ENCODE measurements at regions not wholly inside any gene's neighbourhood (a gene's known extent, or its start where the extent isn't known, plus 50 kb on each side); places are given as distances from the start of the nearest gene placed in this dataset.

GRCh38 chr5:58201922-58202648 is 257.8 kb downstream of the PLK2 start:
- 72% methylated on average over 6 of the region's 6 CpGs for WGBS
- Histone ChIP-seq H3K36me3 (ENCODE audit: control insufficient read depth in 4 of 4, insufficient read depth in 3 of 4, low read depth in 1 of 4, low read length in 3 of 4) (no peaks in the 10 kb centered on the region), H3K9ac (ENCODE audit: low read depth in 1 of 2, low read length in 2 of 2) (no peak overlapping the region), H3K9me3 (ENCODE audit: control insufficient read depth in 4 of 4, low read length in 3 of 4) (no peaks in the 10 kb centered on the region), H3K27me3 (ENCODE audit: control insufficient read depth in 4 of 4, insufficient read depth in 4 of 4, low read length in 3 of 4) (no peaks in the 10 kb centered on the region), H3K4me3 (ENCODE audit: low read depth in 1 of 3, low read length in 3 of 3) (no peak overlapping the region), H3K27ac (ENCODE audit: low read depth in 1 of 2, low read length in 2 of 2) (no peak overlapping the region), H3K4me1 (ENCODE audit: control insufficient read depth in 4 of 4, insufficient read depth in 4 of 4, low read length in 3 of 4) (no peaks in the 10 kb centered on the region)
- DNase-seq (ENCODE audit: low spot score), result no peak
- TF ChIP-seq FOXA2 (IDR thresholded peaks at IDR 0.05), result no peak
- no peak for TF ChIP-seq TAF1 (conservative IDR thresholded peaks at IDR 0.05)
- no peak for TF ChIP-seq YY1 (IDR thresholded peaks at IDR 0.05)
- no peak for TF ChIP-seq FOXA1 (IDR thresholded peaks at IDR 0.05)
- TF ChIP-seq HNF4A (conservative IDR thresholded peaks at IDR 0.05), result no peak
- TF ChIP-seq RXRA (IDR thresholded peaks at IDR 0.05), result no peak
- no peak for TF ChIP-seq MAX (IDR thresholded peaks at IDR 0.05)
- TF ChIP-seq GABPA (IDR thresholded peaks at IDR 0.05 in 1 of 2, conservative IDR thresholded peaks at IDR 0.05 in 1 of 2), result no peak
- TF ChIP-seq CTCF (IDR thresholded peaks at IDR 0.05; ENCODE audit: low read depth, low read length, missing input control), result no peak

GRCh38 chr5:58200451-58200850 is 259.4 kb downstream of the PLK2 start:
- Histone ChIP-seq H3K27me3 (ENCODE audit: control insufficient read depth in 4 of 4, insufficient read depth in 4 of 4, low read length in 3 of 4) (no peaks in the 10 kb centered on the region), H3K9me3 (ENCODE audit: control insufficient read depth in 4 of 4, low read length in 3 of 4) (no peaks in the 10 kb centered on the region), H3K4me3 (ENCODE audit: low read depth in 1 of 3, low read length in 3 of 3) (no peak overlapping the region), H3K36me3 (ENCODE audit: control insufficient read depth in 4 of 4, insufficient read depth in 3 of 4, low read depth in 1 of 4, low read length in 3 of 4) (no peaks in the 10 kb centered on the region), H3K27ac (ENCODE audit: low read depth in 1 of 2, low read length in 2 of 2) (no peak overlapping the region), H3K9ac (ENCODE audit: low read depth in 1 of 2, low read length in 2 of 2) (no peak overlapping the region), H3K4me1 (ENCODE audit: control insufficient read depth in 4 of 4, insufficient read depth in 4 of 4, low read length in 3 of 4) (no peaks in the 10 kb centered on the region)
- whole genome bisulfite sequencing, result 68% methylated on average over 1 of the region's 1 CpG
- DNase-seq (ENCODE audit: low spot score), result no peak
- TF ChIP-seq FOXA2 (IDR thresholded peaks at IDR 0.05), result no peak
- no peak for TF ChIP-seq MAX (IDR thresholded peaks at IDR 0.05)
- no peak for TF ChIP-seq TAF1 (conservative IDR thresholded peaks at IDR 0.05)
- no peak for TF ChIP-seq ZBTB33 (IDR thresholded peaks at IDR 0.05)
- no peak for TF ChIP-seq YY1 (IDR thresholded peaks at IDR 0.05)
- no peak for TF ChIP-seq HNF4A (conservative IDR thresholded peaks at IDR 0.05)
- no peak for TF ChIP-seq RAD21 (IDR thresholded peaks at IDR 0.05)
- TF ChIP-seq ATF3 (IDR thresholded peaks at IDR 0.05), result no peak
- no peak for TF ChIP-seq REST (IDR thresholded peaks at IDR 0.05)

Data from liver (tissue), 8 donors.